Neural progenitor cell (in vitro differentiated cells): ENCODE measurements at regions not wholly inside any gene's neighbourhood (a gene's known extent, or its start where the extent isn't known, plus 50 kb on each side); places are given as distances from the start of the nearest gene placed in this dataset.

Experiments used
- DNase-seq: peaks from one replicate; pipeline ENCODE4 v3.0.0-alpha.2; 2016; ENCODE audit warnings: low spot score
- H2AFZ ChIP-seq: fragments of 200-600 bp; sonication (generic); replicated peaks from 2 replicates; pipeline ENCODE4 v1.6.1; 2016; ENCODE audit warnings: antibody characterized with exemption
- H3F3A ChIP-seq: fragments of 200-600 bp; sonication (generic); 2 replicates; pipeline ENCODE4 v1.6.1; 2016; ENCODE audit warnings: antibody characterized with exemption, low read depth
- H3K27ac ChIP-seq: fragments of 200-600 bp; sonication (generic); 2 replicates; pipeline ENCODE4 v1.5.1; 2016; ENCODE audit warnings: mild to moderate bottlenecking
- H3K27me3 ChIP-seq: fragments of 200-600 bp; sonication (generic); 2 replicates; pipeline ENCODE4 v1.6.1; 2016; ENCODE audit warnings: mild to moderate bottlenecking, moderate library complexity
- H3K36me3 ChIP-seq: fragments of 200-600 bp; sonication (generic); 2 replicates; pipeline ENCODE4 v1.5.1; 2016
- H3K4me1 ChIP-seq: fragments of 200-600 bp; sonication (generic); 2 replicates; pipeline ENCODE4 v1.6.1; 2016; ENCODE audit warnings: mixed run types
- H3K4me2 ChIP-seq: fragments of 200-600 bp; sonication (generic); 2 replicates; pipeline ENCODE4 v1.6.1; 2016
- H3K4me3 ChIP-seq: fragments of 200-600 bp; sonication (generic); 2 replicates; pipeline ENCODE4 v1.5.1; 2016
- H3K79me2 ChIP-seq: fragments of 200-600 bp; sonication (generic); 2 replicates; pipeline ENCODE4 v1.6.1; 2016; ENCODE audit warnings: low read depth
- H3K9ac ChIP-seq: fragments of 200-600 bp; sonication (generic); 2 replicates; pipeline ENCODE4 v1.6.1; 2016
- H3K9me3 ChIP-seq: fragments of 200-600 bp; sonication (generic); 2 replicates; pipeline ENCODE4 v1.5.1; 2016; ENCODE audit warnings: low read depth
- H4K20me1 ChIP-seq: fragments of 200-600 bp; sonication (generic); 2 replicates; pipeline ENCODE4 v1.6.1; 2016; ENCODE audit warnings: low read depth
- H3K27ac Mint-ChIP-seq: 3 replicates; pipeline ENCODE4 v1.8.0; 2021; ENCODE audit warnings: mixed read lengths
- H3K27me3 Mint-ChIP-seq: 2 replicates; pipeline ENCODE4 v1.8.0; 2022; ENCODE audit warnings: low read depth, mild to moderate bottlenecking, inconsistent platforms, moderate library complexity, mixed read lengths; ENCODE audit not compliant: insufficient read depth
- H3K36me3 Mint-ChIP-seq: 3 replicates; pipeline ENCODE4 v1.8.0; 2021; ENCODE audit warnings: mixed read lengths
- H3K4me1 Mint-ChIP-seq: 3 replicates; pipeline ENCODE4 v1.8.0; 2021; ENCODE audit warnings: mixed read lengths
- H3K4me3 Mint-ChIP-seq: 3 replicates; pipeline ENCODE4 v1.8.0; 2021; ENCODE audit warnings: mild to moderate bottlenecking, moderate library complexity, mixed read lengths
- H3K9me3 Mint-ChIP-seq: 3 replicates; pipeline ENCODE4 v1.8.0; 2020; ENCODE audit warnings: mixed read lengths
- CTCF ChIP-seq: fragments of 200-600 bp; sonication (generic); IDR thresholded peaks from 2 replicates; pipeline ENCODE4 v1.5.1; 2017; ENCODE audit warnings: antibody characterized with exemption, mild to moderate bottlenecking
- EZH2 ChIP-seq: fragments of 200-600 bp; sonication (generic); IDR thresholded peaks from 2 replicates; pipeline ENCODE4 v1.6.1; 2017; ENCODE audit warnings: antibody characterized with exemption, mild to moderate bottlenecking, moderate library complexity
- EZH2phosphoT487 ChIP-seq: fragments of 200-600 bp; sonication (generic); IDR thresholded peaks from 2 replicates; pipeline ENCODE4 v1.6.1; 2017; ENCODE audit warnings: antibody characterized with exemption

- H3K4me1 Mint-ChIP-seq, result peaks cover 2% of the 10 kb centered on the region
- no peak for DNase-seq
- Histone ChIP-seq H3K27ac (no peak overlapping the region), H2AFZ (no peak overlapping the region), H4K20me1 (no peaks in the 10 kb centered on the region), H3K79me2 (no peaks in the 10 kb centered on the region), H3K4me1 (peaks cover 7% of the 10 kb centered on the region), H3K27me3 (no peaks in the 10 kb centered on the region), H3K4me3 (no peak overlapping the region), H3K9me3 (no peaks in the 10 kb centered on the region), H3K9ac (no peak overlapping the region), H3K4me2 (no peak overlapping the region), H3F3A (no peaks in the 10 kb centered on the region), H3K36me3 (no peaks in the 10 kb centered on the region)
- no peak overlapping the region for H3K4me3 Mint-ChIP-seq
- H3K36me3 Mint-ChIP-seq, result no peaks in the 10 kb centered on the region
- no peaks in the 10 kb centered on the region for H3K9me3 Mint-ChIP-seq
- H3K27me3 Mint-ChIP-seq, result no peaks in the 10 kb centered on the region
- no peak overlapping the region for H3K27ac Mint-ChIP-seq
- TF ChIP-seq EZH2phosphoT487, result no peak
These were observed 118.1 kb upstream of the FOXN3 start for GRCh38 chr14:89534902-89535685.

- no peak overlapping the region for H3K27ac ChIP-seq
- no peaks in the 10 kb centered on the region for H3K27me3 ChIP-seq
- no peak overlapping the region for H3K4me2 ChIP-seq
- peaks cover under 1% of the 10 kb centered on the region for H3K9me3 Mint-ChIP-seq
- no peak overlapping the region for H3K9ac ChIP-seq
- H4K20me1 ChIP-seq, result no peaks in the 10 kb centered on the region
- no peaks in the 10 kb centered on the region for H3K36me3 Mint-ChIP-seq
- peaks cover 7% of the 10 kb centered on the region for H3K4me1 ChIP-seq
- no peaks in the 10 kb centered on the region for H3F3A ChIP-seq
- no peak overlapping the region for H2AFZ ChIP-seq
- H3K4me1 Mint-ChIP-seq, result peaks cover 2% of the 10 kb centered on the region
- no peaks in the 10 kb centered on the region for H3K79me2 ChIP-seq
- no peak overlapping the region for H3K4me3 ChIP-seq
- no peaks in the 10 kb centered on the region for H3K9me3 ChIP-seq
- H3K36me3 ChIP-seq, result no peaks in the 10 kb centered on the region
- H3K4me3 Mint-ChIP-seq, result no peak overlapping the region
- DNase-seq, result no peak
- no peak overlapping the region for H3K27ac Mint-ChIP-seq
- H3K27me3 Mint-ChIP-seq, result no peaks in the 10 kb centered on the region
- TF ChIP-seq EZH2phosphoT487 (no peak), CTCF (no peak), EZH2 (no peak)
These were observed 116.7 kb upstream of the FOXN3 start for GRCh38 chr14:89533766-89534165.

- H3K27me3 ChIP-seq, result no peaks in the 10 kb centered on the region
- no peaks in the 10 kb centered on the region for H3K9me3 ChIP-seq
- no peaks in the 10 kb centered on the region for H3K79me2 ChIP-seq
- no peak overlapping the region for H2AFZ ChIP-seq
- no peak overlapping the region for H3K4me3 ChIP-seq
- Mint-ChIP-seq H3K27me3 (no peaks in the 10 kb centered on the region), H3K4me3 (no peak overlapping the region), H3K27ac (no peak overlapping the region), H3K9me3 (peaks cover 4% of the 10 kb centered on the region), H3K36me3 (no peaks in the 10 kb centered on the region), H3K4me1 (peaks cover 2% of the 10 kb centered on the region)
- H4K20me1 ChIP-seq, result no peaks in the 10 kb centered on the region
- H3K27ac ChIP-seq, result no peak overlapping the region
- H3K4me2 ChIP-seq, result no peak overlapping the region
- DNase-seq, result no peak
- no peaks in the 10 kb centered on the region for H3K36me3 ChIP-seq
- TF ChIP-seq CTCF (no peak), EZH2 (no peak), EZH2phosphoT487 (no peak)
- no peak overlapping the region for H3K9ac ChIP-seq
- H3K4me1 ChIP-seq, result peaks cover 7% of the 10 kb centered on the region
- H3F3A ChIP-seq, result no peaks in the 10 kb centered on the region
These were observed 116.1 kb upstream of the FOXN3 start for GRCh38 chr14:89533136-89533535.

- Histone ChIP-seq H3K4me1 (peaks cover 7% of the 10 kb centered on the region), H3K27ac (no peak overlapping the region), H4K20me1 (no peaks in the 10 kb centered on the region), H3K27me3 (no peaks in the 10 kb centered on the region), H3K79me2 (no peaks in the 10 kb centered on the region), H3K4me3 (no peak overlapping the region), H3K9me3 (no peaks in the 10 kb centered on the region), H3K36me3 (no peaks in the 10 kb centered on the region), H3K9ac (no peak overlapping the region), H2AFZ (no peak overlapping the region), H3F3A (no peaks in the 10 kb centered on the region), H3K4me2 (no peak overlapping the region)
- H3K4me1 Mint-ChIP-seq, result peaks cover under 1% of the 10 kb centered on the region
- no peaks in the 10 kb centered on the region for H3K36me3 Mint-ChIP-seq
- no peak overlapping the region for H3K4me3 Mint-ChIP-seq
- H3K9me3 Mint-ChIP-seq, result peaks cover 11% of the 10 kb centered on the region
- H3K27ac Mint-ChIP-seq, result no peak overlapping the region
- TF ChIP-seq CTCF (no peak), EZH2phosphoT487 (no peak), EZH2 (no peak)
- no peak for DNase-seq
- no peaks in the 10 kb centered on the region for H3K27me3 Mint-ChIP-seq
These were observed 114.8 kb upstream of the FOXN3 start for GRCh38 chr14:89531661-89532335.
